ENCODE measurements at regions not wholly inside any gene's neighbourhood (a gene's known extent, or its start where the extent isn't known, plus 50 kb on each side); places are given as distances from the start of the nearest gene placed in this dataset.

- Histone ChIP-seq H3K27me3 (ENCODE audit: insufficient read depth) (no peaks in the 10 kb centered on the region), H3K27ac (ENCODE audit: low read depth in 2 of 2, low read length in 1 of 2) (peak overlapping the region in 1 of 2 experiments; percentile 28; a peak in 1 of 4 replicates), H2AFZ (ENCODE audit: low read depth) (no peak overlapping the region), H4K20me1 (ENCODE audit: insufficient read depth) (no peaks in the 10 kb centered on the region), H3F3A (replicated peaks; ENCODE audit: insufficient read depth) (no peaks in the 10 kb centered on the region), H3K36me3 (replicated peaks in 1 of 2; ENCODE audit: control insufficient read depth in 1 of 2, insufficient read depth in 2 of 2, low read length in 1 of 2) (no peaks in the 10 kb centered on the region), H3K79me2 (ENCODE audit: insufficient read depth) (no peaks in the 10 kb centered on the region), H3K4me1 (ENCODE audit: control insufficient read depth in 1 of 2, insufficient read depth in 2 of 2, low read depth in 1 of 2, low read length in 1 of 2) (peaks cover 0 to 17% of the 10 kb centered on the region in 2 experiments; a peak in 2 of 4 replicates), H3K9me2 (no peaks in the 10 kb centered on the region), H3K4me2 (no peak overlapping the region), H3K9me3 (no peaks in the 10 kb centered on the region), H3K4me3 (ENCODE audit: low read depth in 2 of 2, low read length in 1 of 2) (no peak overlapping the region), H3K9ac (no peak overlapping the region)
- POLR2A ChIA-PET = no interaction called here
- TF ChIP-seq YY1 (IDR thresholded peaks at IDR 0.05; ENCODE audit: low read depth) (no peak), RAD21 (IDR thresholded peaks at IDR 0.05; ENCODE audit: low read length) (no peak), RCOR1 (IDR thresholded peaks at IDR 0.05; ENCODE audit: low read length) (no peak), RFX5 (IDR thresholded peaks at IDR 0.05; ENCODE audit: low read length) (no peak)
- 28% methylated on average over 2 of the region's 2 CpGs for WGBS (ENCODE audit: low lambda C conversion rate)
- CTCF ChIA-PET = no interaction called here
- no peak for DNase-seq
Observed at GRCh38 chr5:56433039-56433617, 200.0 kb upstream of the ANKRD55 start.

- POLR2A ChIA-PET = no interaction called here
- Histone ChIP-seq H4K20me1 (ENCODE audit: insufficient read depth) (no peaks in the 10 kb centered on the region), H3K36me3 (replicated peaks in 1 of 2; ENCODE audit: control insufficient read depth in 1 of 2, insufficient read depth in 2 of 2, low read length in 1 of 2) (no peaks in the 10 kb centered on the region), H2AFZ (ENCODE audit: low read depth) (no peak overlapping the region), H3K9me3 (no peaks in the 10 kb centered on the region), H3K4me1 (ENCODE audit: control insufficient read depth in 1 of 2, insufficient read depth in 2 of 2, low read depth in 1 of 2, low read length in 1 of 2) (peaks cover 0 to 17% of the 10 kb centered on the region in 2 experiments; a peak in 2 of 4 replicates), H3K9ac (no peak overlapping the region), H3K79me2 (ENCODE audit: insufficient read depth) (no peaks in the 10 kb centered on the region), H3K27ac (ENCODE audit: low read depth in 2 of 2, low read length in 1 of 2) (peak overlapping the region in 1 of 2 experiments; percentile 20; a peak in 1 of 4 replicates), H3K9me2 (no peaks in the 10 kb centered on the region), H3K4me3 (ENCODE audit: low read depth in 2 of 2, low read length in 1 of 2) (no peak overlapping the region), H3F3A (replicated peaks; ENCODE audit: insufficient read depth) (no peaks in the 10 kb centered on the region), H3K27me3 (ENCODE audit: insufficient read depth) (no peaks in the 10 kb centered on the region), H3K4me2 (no peak overlapping the region)
- no peak for DNase-seq
- TF ChIP-seq EZH2phosphoT487 (IDR thresholded peaks at IDR 0.05; ENCODE audit: borderline replicate concordance, low read depth) = no peak
- TF ChIP-seq CTCF (IDR thresholded peaks at IDR 0.05) = no peak
- no peak for TF ChIP-seq PBX3 (IDR thresholded peaks at IDR 0.05)
- no peak for TF ChIP-seq IRF3 (IDR thresholded peaks at IDR 0.05; ENCODE audit: low read depth, low read length)
- TF ChIP-seq TEAD4 (IDR thresholded peaks at IDR 0.05; ENCODE audit: borderline replicate concordance, insufficient read depth) = no peak
- TF ChIP-seq RAD21 (IDR thresholded peaks at IDR 0.05; ENCODE audit: low read length) = no peak
- no peak for TF ChIP-seq EP300 (IDR thresholded peaks at IDR 0.05; ENCODE audit: borderline replicate concordance in 1 of 2, low read depth in 1 of 2, low read length in 1 of 2)
- TF ChIP-seq SMC3 (IDR thresholded peaks at IDR 0.05; ENCODE audit: low read depth, low read length) = no peak
- TF ChIP-seq MXI1 (IDR thresholded peaks at IDR 0.05; ENCODE audit: low read depth, low read length) = no peak
- no peak for TF ChIP-seq RCOR1 (IDR thresholded peaks at IDR 0.05; ENCODE audit: low read length)
- CTCF ChIA-PET = interaction anchor here (0.6 to 1.2 kb wide), 2 partner anchors 162 to 466 kb away, joined by 3 read pairs; no protein-coding TSS in a partner anchor
Observed at GRCh38 chr5:56432321-56432720, 199.2 kb upstream of the ANKRD55 start.
